Loucy (cell line): ENCODE measurements at regions not wholly inside any gene's neighbourhood (a gene's known extent, or its start where the extent isn't known, plus 50 kb on each side); places are given as distances from the start of the nearest gene placed in this dataset.
A peak's percentile ranks its signal among the peaks of the same experiment; 100 is the strongest.

Source experiments
- H2AFZ ChIP-seq: fragments of 200-600 bp; sonication (generic); 2 replicates; pipeline ENCODE4 v1.6.0; 2016; ENCODE audit warnings: antibody characterized with exemption, mild to moderate bottlenecking, low read length, moderate library complexity
- H3F3A ChIP-seq: fragments of 200-600 bp; 2 replicates; pipeline ENCODE4 v1.6.0; 2016; ENCODE audit warnings: antibody characterized with exemption, low read depth, mild to moderate bottlenecking
- H3K27me3 ChIP-seq: fragments of 200-600 bp; sonication (generic); 2 replicates; pipeline ENCODE4 v1.6.1; 2014; ENCODE audit warnings: low read length, mild to moderate bottlenecking; ENCODE audit not compliant: insufficient read depth, poor library complexity, severe bottlenecking
- H3K36me3 ChIP-seq: fragments of 200-600 bp; sonication (generic); 2 replicates; pipeline ENCODE4 v1.6.1; 2016; ENCODE audit warnings: low read length; ENCODE audit not compliant: insufficient read depth
- H3K4me1 ChIP-seq: fragments of 200-600 bp; sonication (generic); 2 replicates; pipeline ENCODE4 v1.5.1; 2014; ENCODE audit warnings: low read length, mild to moderate bottlenecking; ENCODE audit not compliant: insufficient read depth, poor library complexity, severe bottlenecking
- H3K4me2 ChIP-seq: fragments of 200-600 bp; sonication (generic); 2 replicates; pipeline ENCODE4 v1.6.0; 2014; ENCODE audit warnings: antibody characterized with exemption, low read length, low read depth, mild to moderate bottlenecking; ENCODE audit not compliant: poor library complexity, severe bottlenecking
- H3K4me3 ChIP-seq: fragments of 200-600 bp; sonication (generic); 2 replicates; pipeline ENCODE4 v1.5.1; 2014; ENCODE audit warnings: low read length, mild to moderate bottlenecking, mixed read lengths; ENCODE audit not compliant: poor library complexity, severe bottlenecking
- H3K79me2 ChIP-seq: fragments of 200-600 bp; sonication (generic); 2 replicates; pipeline ENCODE4 v1.6.1; 2014; ENCODE audit warnings: low read length; ENCODE audit not compliant: insufficient read depth
- H3K9ac ChIP-seq: fragments of 200-600 bp; sonication (generic); 2 replicates; pipeline ENCODE4 v1.6.0; 2014; ENCODE audit warnings: mild to moderate bottlenecking, low read depth, low read length, moderate library complexity; ENCODE audit not compliant: poor library complexity, severe bottlenecking
- H3K9me2 ChIP-seq: fragments of 200-600 bp; sonication (generic); replicated peaks from 2 replicates; pipeline ENCODE4 v1.6.1; 2016; ENCODE audit warnings: low read depth, low read length, mixed read lengths
- H3K9me3 ChIP-seq: fragments of 200-600 bp; sonication (generic); 2 replicates; pipeline ENCODE4 v1.6.1; 2014; ENCODE audit warnings: mild to moderate bottlenecking, antibody characterized with exemption, low read length, low read depth; ENCODE audit not compliant: insufficient read depth
- H4K20me1 ChIP-seq: fragments of 200-600 bp; sonication (generic); 2 replicates; pipeline ENCODE4 v1.6.0; 2014; ENCODE audit warnings: antibody characterized with exemption, low read length, mild to moderate bottlenecking; ENCODE audit not compliant: insufficient read depth, poor library complexity, severe bottlenecking
- CTCF ChIP-seq: fragments of 200-600 bp; sonication (generic); conservative IDR thresholded peaks from 2 replicates; pipeline ENCODE4 v1.5.1; 2014; ENCODE audit warnings: mild to moderate bottlenecking, antibody characterized with exemption, low read length
- EZH2phosphoT487 ChIP-seq: fragments of 200-600 bp; IDR thresholded peaks from 2 replicates; pipeline ENCODE4 v1.6.1; 2018; ENCODE audit warnings: antibody characterized with exemption, mild to moderate bottlenecking, moderate library complexity, borderline replicate concordance

GRCh38 chr9:16206518-16206917 is 653.7 kb downstream of the CCDC171 start:
- H4K20me1 ChIP-seq: no peaks in the 10 kb centered on the region
- no peaks in the 10 kb centered on the region for H3K9me2 ChIP-seq
- H2AFZ ChIP-seq: peak overlapping the region; percentile 74
- H3K4me1 ChIP-seq: peaks cover 14% of the 10 kb centered on the region
- no peaks in the 10 kb centered on the region for H3K36me3 ChIP-seq
- no peaks in the 10 kb centered on the region for H3F3A ChIP-seq
- peak overlapping the region; percentile 71 for H3K4me2 ChIP-seq
- no peaks in the 10 kb centered on the region for H3K9me3 ChIP-seq
- H3K9ac ChIP-seq: peak overlapping the region; percentile 61
- H3K79me2 ChIP-seq: no peaks in the 10 kb centered on the region
- TF ChIP-seq EZH2phosphoT487: no peak
- H3K4me3 ChIP-seq: peak overlapping the region; percentile 67
- H3K27me3 ChIP-seq: peaks cover 12% of the 10 kb centered on the region

- Histone ChIP-seq H4K20me1 (no peaks in the 10 kb centered on the region), H3K36me3 (no peaks in the 10 kb centered on the region), H2AFZ (peak overlapping the region; percentile 74), H3K4me1 (peaks cover 14% of the 10 kb centered on the region), H3K9me3 (no peaks in the 10 kb centered on the region), H3K79me2 (no peaks in the 10 kb centered on the region), H3K9ac (peak overlapping the region; percentile 61), H3K4me2 (peak overlapping the region; percentile 71), H3K27me3 (peaks cover 7% of the 10 kb centered on the region), H3K4me3 (peak overlapping the region; percentile 67), H3F3A (no peaks in the 10 kb centered on the region), H3K9me2 (no peaks in the 10 kb centered on the region)
- TF ChIP-seq EZH2phosphoT487: no peak
- TF ChIP-seq CTCF: no peak
Observed at GRCh38 chr9:16207161-16207560, 654.3 kb downstream of the CCDC171 start.

- Histone ChIP-seq H3K36me3 (no peaks in the 10 kb centered on the region), H2AFZ (no peak overlapping the region), H3F3A (no peaks in the 10 kb centered on the region), H3K4me3 (no peak overlapping the region), H3K79me2 (no peaks in the 10 kb centered on the region), H3K9me3 (no peaks in the 10 kb centered on the region), H3K27me3 (no peaks in the 10 kb centered on the region), H3K9ac (no peak overlapping the region), H3K4me2 (no peak overlapping the region), H3K9me2 (no peaks in the 10 kb centered on the region), H3K4me1 (peaks cover 14% of the 10 kb centered on the region), H4K20me1 (no peaks in the 10 kb centered on the region)
- TF ChIP-seq CTCF (no peak), EZH2phosphoT487 (no peak)
Observed at GRCh38 chr9:16210440-16210839, 657.6 kb downstream of the CCDC171 start.

- no peaks in the 10 kb centered on the region for H3K27me3 ChIP-seq
- no peaks in the 10 kb centered on the region for H3K79me2 ChIP-seq
- peaks cover 6% of the 10 kb centered on the region for H3K4me1 ChIP-seq
- no peaks in the 10 kb centered on the region for H3F3A ChIP-seq
- H3K9ac ChIP-seq: no peak overlapping the region
- no peaks in the 10 kb centered on the region for H3K36me3 ChIP-seq
- no peak overlapping the region for H2AFZ ChIP-seq
- no peaks in the 10 kb centered on the region for H3K9me3 ChIP-seq
- TF ChIP-seq EZH2phosphoT487: no peak
- H3K4me3 ChIP-seq: no peak overlapping the region
- no peak overlapping the region for H3K4me2 ChIP-seq
- H3K9me2 ChIP-seq: no peaks in the 10 kb centered on the region
- H4K20me1 ChIP-seq: no peaks in the 10 kb centered on the region
Observed at GRCh38 chr9:16211946-16212345, 658.5 kb downstream of the BNC2 start.
